ENCODE measurements at regions not wholly inside any gene's neighbourhood (a gene's known extent, or its start where the extent isn't known, plus 50 kb on each side); places are given as distances from the start of the nearest gene placed in this dataset.
A peak's percentile ranks its signal among the peaks of the same experiment; 100 is the strongest.

DNA sequence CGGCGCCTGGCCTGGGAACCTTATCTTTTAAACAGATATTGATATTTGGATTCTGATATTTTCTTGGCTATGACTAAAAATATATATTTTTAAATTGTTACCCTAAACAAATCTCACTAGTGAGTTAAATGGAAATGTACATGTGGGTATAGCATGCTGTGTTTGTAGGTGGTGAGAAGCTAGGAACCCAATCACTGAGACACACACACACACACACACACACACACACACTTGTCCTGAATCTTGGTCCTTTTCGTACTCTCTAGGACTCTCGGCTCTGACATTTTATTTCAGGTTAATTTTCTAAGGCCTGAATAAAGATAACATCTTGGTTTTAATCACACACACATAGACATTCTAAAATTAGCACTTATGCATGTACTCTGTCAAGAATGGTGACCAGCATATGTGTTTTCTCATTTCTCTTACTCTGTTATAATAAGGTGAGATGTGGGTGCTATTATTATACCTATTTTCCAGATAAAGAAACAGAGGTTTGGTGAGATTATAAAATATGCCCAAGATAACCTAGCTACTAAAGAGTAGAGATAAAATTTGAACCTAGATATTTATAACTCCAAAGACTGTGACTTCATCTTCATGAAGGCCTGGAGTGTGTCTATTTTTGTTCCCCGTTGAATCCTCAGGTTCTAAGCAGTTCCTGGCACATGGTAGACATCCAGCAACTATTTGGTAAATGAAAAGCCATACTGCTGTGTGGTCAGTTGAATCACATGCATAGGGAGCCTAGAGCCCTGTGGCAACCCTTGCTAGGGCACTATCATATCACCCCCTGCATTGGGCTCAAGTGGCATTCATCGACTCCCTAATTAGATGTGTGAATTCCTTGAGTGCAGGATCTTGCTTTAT, 85.0 kb upstream of the RAB3GAP2 start:
- Histone ChIP-seq H3K4me3 (no peak overlapping the region), H3K27me3 (ENCODE audit: insufficient read depth, low read depth) (no peaks in the 10 kb centered on the region), H3K9me3 (ENCODE audit: insufficient read depth, low read depth) (no peaks in the 10 kb centered on the region), H3K9me2 (ENCODE audit: insufficient read depth) (no peaks in the 10 kb centered on the region), H3K36me3 (ENCODE audit: low read depth) (no peaks in the 10 kb centered on the region), H4K20me1 (ENCODE audit: insufficient read depth) (no peaks in the 10 kb centered on the region), H3K79me2 (ENCODE audit: low read depth) (no peaks in the 10 kb centered on the region), H2AFZ (no peak overlapping the region), H3K4me2 (no peak overlapping the region), H3K4me1 (replicated peaks; ENCODE audit: insufficient read depth) (no peaks in the 10 kb centered on the region), H3K27ac (no peak overlapping the region), H3F3A (ENCODE audit: insufficient read depth, low read depth) (no peaks in the 10 kb centered on the region)
- intact Hi-C loops (cut with micrococcal nuclease; ENCODE audit: unreplicated experiment): no loop called here
- ChIA-PET POLR2A (ENCODE audit: unreplicated experiment) (no interaction called here), CTCF (no interaction called here)
- no TSS peak for BruUV-seq (replicated peaks)
- no peak for DNase-seq
- TF ChIP-seq, protein P1, sequence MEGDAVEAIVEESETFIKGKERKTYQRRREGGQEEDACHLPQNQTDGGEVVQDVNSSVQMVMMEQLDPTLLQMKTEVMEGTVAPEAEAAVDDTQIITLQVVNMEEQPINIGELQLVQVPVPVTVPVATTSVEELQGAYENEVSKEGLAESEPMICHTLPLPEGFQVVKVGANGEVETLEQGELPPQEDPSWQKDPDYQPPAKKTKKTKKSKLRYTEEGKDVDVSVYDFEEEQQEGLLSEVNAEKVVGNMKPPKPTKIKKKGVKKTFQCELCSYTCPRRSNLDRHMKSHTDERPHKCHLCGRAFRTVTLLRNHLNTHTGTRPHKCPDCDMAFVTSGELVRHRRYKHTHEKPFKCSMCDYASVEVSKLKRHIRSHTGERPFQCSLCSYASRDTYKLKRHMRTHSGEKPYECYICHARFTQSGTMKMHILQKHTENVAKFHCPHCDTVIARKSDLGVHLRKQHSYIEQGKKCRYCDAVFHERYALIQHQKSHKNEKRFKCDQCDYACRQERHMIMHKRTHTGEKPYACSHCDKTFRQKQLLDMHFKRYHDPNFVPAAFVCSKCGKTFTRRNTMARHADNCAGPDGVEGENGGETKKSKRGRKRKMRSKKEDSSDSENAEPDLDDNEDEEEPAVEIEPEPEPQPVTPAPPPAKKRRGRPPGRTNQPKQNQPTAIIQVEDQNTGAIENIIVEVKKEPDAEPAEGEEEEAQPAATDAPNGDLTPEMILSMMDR (conservative IDR thresholded peaks at IDR 0.05): no peak
- no peak for TF ChIP-seq EZH2 (IDR thresholded peaks at IDR 0.05; ENCODE audit: low read depth)

GRCh38 chr1:220353229-220354012, 81.2 kb upstream of the RAB3GAP2 start:
- TF ChIP-seq, protein P1 (conservative IDR thresholded peaks at IDR 0.05): no peak
- TF ChIP-seq EZH2 (IDR thresholded peaks at IDR 0.05; ENCODE audit: low read depth): no peak
- H3K9me3 ChIP-seq (ENCODE audit: insufficient read depth, low read depth): no peaks in the 10 kb centered on the region
- no peak overlapping the region for H2AFZ ChIP-seq
- H3K4me1 ChIP-seq (replicated peaks; ENCODE audit: insufficient read depth): no peaks in the 10 kb centered on the region
- no TSS peak for BruUV-seq (replicated peaks)
- no peaks in the 10 kb centered on the region for H3K27me3 ChIP-seq (ENCODE audit: insufficient read depth, low read depth)
- no peak for DNase-seq
- no peak overlapping the region for H3K27ac ChIP-seq
- POLR2A ChIA-PET (ENCODE audit: unreplicated experiment): no interaction called here
- no peak overlapping the region for H3K4me2 ChIP-seq
- H3K9me2 ChIP-seq (ENCODE audit: insufficient read depth): no peaks in the 10 kb centered on the region
- no peaks in the 10 kb centered on the region for H3F3A ChIP-seq (ENCODE audit: insufficient read depth, low read depth)
- no peaks in the 10 kb centered on the region for H4K20me1 ChIP-seq (ENCODE audit: insufficient read depth)
- no peaks in the 10 kb centered on the region for H3K79me2 ChIP-seq (ENCODE audit: low read depth)
- no peaks in the 10 kb centered on the region for H3K36me3 ChIP-seq (ENCODE audit: low read depth)
- CTCF ChIA-PET: interaction anchor here (0.6 kb wide), 1 partner anchor 15 kb away, joined by 10 read pairs; no protein-coding TSS in a partner anchor
- H3K4me3 ChIP-seq: no peak overlapping the region
- intact Hi-C loops (cut with micrococcal nuclease; ENCODE audit: unreplicated experiment): no loop called here

DNA sequence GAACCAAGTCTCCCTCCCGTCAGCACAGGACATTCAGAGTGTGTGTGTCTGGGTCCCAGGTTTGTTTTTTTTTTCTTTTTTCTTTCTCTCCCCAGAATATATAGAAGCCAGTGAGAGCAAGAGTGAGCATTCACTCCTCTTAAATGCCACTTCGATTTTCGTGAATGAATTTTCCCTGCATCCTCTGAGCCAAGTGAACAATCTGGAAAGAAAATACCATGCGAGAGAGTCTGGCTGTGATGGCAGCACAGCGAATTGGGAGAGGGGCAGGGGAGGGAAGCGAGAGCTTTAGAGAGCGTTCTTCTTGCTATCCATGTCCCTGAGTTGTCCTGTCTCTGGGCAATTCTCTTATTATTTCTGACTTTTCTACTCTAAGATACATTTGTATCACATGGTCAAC, 76.0 kb upstream of the RAB3GAP2 start:
- ChIA-PET CTCF (no interaction called here), POLR2A (ENCODE audit: unreplicated experiment) (interaction anchor here (0.6 kb wide), 2 partner anchors 12 to 17 kb away, joined by 3 to 5 read pairs; no protein-coding TSS in a partner anchor)
- Histone ChIP-seq H3K9me2 (ENCODE audit: insufficient read depth) (no peaks in the 10 kb centered on the region), H3K27me3 (ENCODE audit: insufficient read depth, low read depth) (no peaks in the 10 kb centered on the region), H3K9me3 (ENCODE audit: insufficient read depth, low read depth) (no peaks in the 10 kb centered on the region), H3K4me2 (peak overlapping the region; percentile 39), H2AFZ (0 out of 2 replicates have a peak overlapping the region, but pooled peaks have one; percentile 25), H3K4me1 (replicated peaks; ENCODE audit: insufficient read depth) (peaks cover 9% of the 10 kb centered on the region), H3F3A (ENCODE audit: insufficient read depth, low read depth) (peaks cover 4% of the 10 kb centered on the region; the same call in 1 of the 2 replicates), H3K4me3 (no peak overlapping the region), H4K20me1 (ENCODE audit: insufficient read depth) (no peaks in the 10 kb centered on the region), H3K27ac (no peak overlapping the region), H3K79me2 (ENCODE audit: low read depth) (no peaks in the 10 kb centered on the region), H3K36me3 (ENCODE audit: low read depth) (no peaks in the 10 kb centered on the region)
- no TSS peak for BruUV-seq (replicated peaks)
- intact Hi-C loops (cut with micrococcal nuclease; ENCODE audit: unreplicated experiment): no loop called here
- DNase-seq: no peak
- no peak for TF ChIP-seq EZH2 (IDR thresholded peaks at IDR 0.05; ENCODE audit: low read depth)
- TF ChIP-seq, protein P1 (conservative IDR thresholded peaks at IDR 0.05): no peak

All from PC-9 (cell line).